Neural progenitor cell (in vitro differentiated cells): ENCODE measurements at regions not wholly inside any gene's neighbourhood (a gene's known extent, or its start where the extent isn't known, plus 50 kb on each side); places are given as distances from the start of the nearest gene placed in this dataset.

Source experiments
- CTCF ChIP-seq: fragments of 200-600 bp; sonication (generic); IDR thresholded peaks from 2 replicates; pipeline ENCODE4 v1.5.1; 2017; ENCODE audit warnings: antibody characterized with exemption, mild to moderate bottlenecking
- EZH2 ChIP-seq: fragments of 200-600 bp; sonication (generic); IDR thresholded peaks from 2 replicates; pipeline ENCODE4 v1.6.1; 2017; ENCODE audit warnings: antibody characterized with exemption, mild to moderate bottlenecking, moderate library complexity
- EZH2phosphoT487 ChIP-seq: fragments of 200-600 bp; sonication (generic); IDR thresholded peaks from 2 replicates; pipeline ENCODE4 v1.6.1; 2017; ENCODE audit warnings: antibody characterized with exemption

GRCh38 chr7:85454904-85455303, 268.0 kb upstream of the SEMA3D start:
- TF ChIP-seq EZH2 (no peak), CTCF (no peak), EZH2phosphoT487 (no peak)
